ENCODE measurements at regions not wholly inside any gene's neighbourhood (a gene's known extent, or its start where the extent isn't known, plus 50 kb on each side); places are given as distances from the start of the nearest gene placed in this dataset.

GRCh38 chr12:24404086-24404815 lies 454.8 kb upstream of the SOX5 start:
- TF ChIP-seq CTCF (IDR thresholded peaks at IDR 0.05; ENCODE audit: insufficient read depth, low read length, poor library complexity, severe bottlenecking) (no peak), EZH2phosphoT487 (conservative IDR thresholded peaks at IDR 0.05; ENCODE audit: low read length) (no peak)
- Histone ChIP-seq H3K27ac (ENCODE audit: low read depth, low read length) (no peak overlapping the region), H3K4me2 (ENCODE audit: low read depth, low read length, poor library complexity, severe bottlenecking) (no peak overlapping the region), H3K27me3 (ENCODE audit: low read length) (no peaks in the 10 kb centered on the region), H3K9me2 (replicated peaks; ENCODE audit: insufficient read depth, low read length) (no peaks in the 10 kb centered on the region), H3K9me3 (ENCODE audit: insufficient read depth, low read length) (no peaks in the 10 kb centered on the region), H2AFZ (ENCODE audit: low read depth, low read length, severe bottlenecking) (no peak overlapping the region), H3K9ac (ENCODE audit: low read length) (no peak overlapping the region), H3F3A (ENCODE audit: insufficient read depth) (no peaks in the 10 kb centered on the region), H4K20me1 (ENCODE audit: low read depth, low read length) (no peaks in the 10 kb centered on the region), H3K79me2 (ENCODE audit: insufficient read depth, low read length) (no peaks in the 10 kb centered on the region), H3K36me3 (ENCODE audit: low read length) (no peaks in the 10 kb centered on the region), H3K4me3 (ENCODE audit: insufficient read depth, low read length, poor library complexity, severe bottlenecking) (no peak overlapping the region)

GRCh38 chr12:24400533-24400932 lies 451.1 kb upstream of the SOX5 start:
- Histone ChIP-seq H3K27me3 (ENCODE audit: low read length) (no peaks in the 10 kb centered on the region), H3K36me3 (ENCODE audit: low read length) (no peaks in the 10 kb centered on the region), H3K9ac (ENCODE audit: low read length) (no peak overlapping the region), H3K9me3 (ENCODE audit: insufficient read depth, low read length) (no peaks in the 10 kb centered on the region), H4K20me1 (ENCODE audit: low read depth, low read length) (no peaks in the 10 kb centered on the region), H2AFZ (ENCODE audit: low read depth, low read length, severe bottlenecking) (no peak overlapping the region), H3K4me2 (ENCODE audit: low read depth, low read length, poor library complexity, severe bottlenecking) (no peak overlapping the region), H3K27ac (ENCODE audit: low read depth, low read length) (no peak overlapping the region), H3K4me3 (ENCODE audit: insufficient read depth, low read length, poor library complexity, severe bottlenecking) (no peak overlapping the region), H3K79me2 (ENCODE audit: insufficient read depth, low read length) (no peaks in the 10 kb centered on the region), H3K9me2 (replicated peaks; ENCODE audit: insufficient read depth, low read length) (no peaks in the 10 kb centered on the region), H3F3A (ENCODE audit: insufficient read depth) (no peaks in the 10 kb centered on the region)
- TF ChIP-seq CTCF (IDR thresholded peaks at IDR 0.05; ENCODE audit: insufficient read depth, low read length, poor library complexity, severe bottlenecking) (no peak), EZH2phosphoT487 (conservative IDR thresholded peaks at IDR 0.05; ENCODE audit: low read length) (no peak)

- TF ChIP-seq EZH2phosphoT487 (conservative IDR thresholded peaks at IDR 0.05; ENCODE audit: low read length), result no peak
- H3K27me3 ChIP-seq (ENCODE audit: low read length), result no peaks in the 10 kb centered on the region
- no peaks in the 10 kb centered on the region for H3K9me2 ChIP-seq (replicated peaks; ENCODE audit: insufficient read depth, low read length)
- H3K79me2 ChIP-seq (ENCODE audit: insufficient read depth, low read length), result no peaks in the 10 kb centered on the region
- H3F3A ChIP-seq (ENCODE audit: insufficient read depth), result no peaks in the 10 kb centered on the region
- H3K4me2 ChIP-seq (ENCODE audit: low read depth, low read length, poor library complexity, severe bottlenecking), result no peak overlapping the region
- H3K9me3 ChIP-seq (ENCODE audit: insufficient read depth, low read length), result no peaks in the 10 kb centered on the region
- H3K27ac ChIP-seq (ENCODE audit: low read depth, low read length), result no peak overlapping the region
- no peaks in the 10 kb centered on the region for H3K36me3 ChIP-seq (ENCODE audit: low read length)
- no peak overlapping the region for H3K9ac ChIP-seq (ENCODE audit: low read length)
- H3K4me3 ChIP-seq (ENCODE audit: insufficient read depth, low read length, poor library complexity, severe bottlenecking), result no peak overlapping the region
- H4K20me1 ChIP-seq (ENCODE audit: low read depth, low read length), result no peaks in the 10 kb centered on the region
- H2AFZ ChIP-seq (ENCODE audit: low read depth, low read length, severe bottlenecking), result no peak overlapping the region
Measured at GRCh38 chr12:24398605-24399004, 449.1 kb upstream of the SOX5 start.

GRCh38 chr12:24396224-24396623 lies 446.8 kb upstream of the SOX5 start:
- Histone ChIP-seq H3K27ac (ENCODE audit: low read depth, low read length) (no peak overlapping the region), H3K4me3 (ENCODE audit: insufficient read depth, low read length, poor library complexity, severe bottlenecking) (no peak overlapping the region), H2AFZ (ENCODE audit: low read depth, low read length, severe bottlenecking) (no peak overlapping the region), H3K9ac (ENCODE audit: low read length) (no peak overlapping the region), H3F3A (ENCODE audit: insufficient read depth) (no peaks in the 10 kb centered on the region), H3K4me2 (ENCODE audit: low read depth, low read length, poor library complexity, severe bottlenecking) (no peak overlapping the region), H3K9me2 (replicated peaks; ENCODE audit: insufficient read depth, low read length) (no peaks in the 10 kb centered on the region), H3K9me3 (ENCODE audit: insufficient read depth, low read length) (no peaks in the 10 kb centered on the region), H3K79me2 (ENCODE audit: insufficient read depth, low read length) (no peaks in the 10 kb centered on the region), H3K27me3 (ENCODE audit: low read length) (no peaks in the 10 kb centered on the region), H3K36me3 (ENCODE audit: low read length) (no peaks in the 10 kb centered on the region), H4K20me1 (ENCODE audit: low read depth, low read length) (no peaks in the 10 kb centered on the region)
- TF ChIP-seq EZH2phosphoT487 (conservative IDR thresholded peaks at IDR 0.05; ENCODE audit: low read length), result no peak
- TF ChIP-seq CTCF (IDR thresholded peaks at IDR 0.05; ENCODE audit: insufficient read depth, low read length, poor library complexity, severe bottlenecking), result no peak
